GM21423 (cell line): ENCODE measurements at regions not wholly inside any gene's neighbourhood (a gene's known extent, or its start where the extent isn't known, plus 50 kb on each side); places are given as distances from the start of the nearest gene placed in this dataset.

Experiments
- ATAC-seq: cut with Tn5 transposase; IDR thresholded peaks from one replicate; pipeline ENCODE4 v1.9.1; 2021; ENCODE audit warnings: mild to moderate bottlenecking, moderate library complexity; ENCODE audit not compliant: unreplicated experiment

GRCh38 chr20:60599381-60599780 lies 641.2 kb downstream of the CDH26 start:
- no peak for ATAC-seq

GRCh38 chr20:60600036-60600435 lies 641.8 kb downstream of the CDH26 start:
- ATAC-seq, result no peak

GRCh38 chr20:60624066-60624465 lies 628.0 kb upstream of the CDH4 start:
- ATAC-seq, result no peak

- ATAC-seq, result no peak
Observed at GRCh38 chr20:60627751-60628565, 624.1 kb upstream of the CDH4 start.

GRCh38 chr20:60628749-60629148 lies 623.3 kb upstream of the CDH4 start:
- no peak for ATAC-seq

- ATAC-seq, result no peak
Observed at GRCh38 chr20:60629206-60629605, 622.9 kb upstream of the CDH4 start.

- no peak for ATAC-seq
Observed at GRCh38 chr20:60630609-60631008, 621.5 kb upstream of the CDH4 start.

GRCh38 chr20:60631585-60632287 lies 620.3 kb upstream of the CDH4 start:
- no peak for ATAC-seq

- ATAC-seq, result no peak
Observed at GRCh38 chr20:60632391-60633262, 619.4 kb upstream of the CDH4 start.

GRCh38 chr20:60634491-60635172 lies 617.4 kb upstream of the CDH4 start:
- ATAC-seq, result no peak

GRCh38 chr20:60636417-60636816 lies 615.6 kb upstream of the CDH4 start:
- no peak for ATAC-seq

GRCh38 chr20:60637801-60638200 lies 614.3 kb upstream of the CDH4 start:
- no peak for ATAC-seq

GRCh38 chr20:60638430-60639098 lies 613.5 kb upstream of the CDH4 start:
- ATAC-seq, result no peak

GRCh38 chr20:60641879-60642447 lies 610.1 kb upstream of the CDH4 start:
- no peak for ATAC-seq

- no peak for ATAC-seq
Observed at GRCh38 chr20:60642541-60642940, 609.5 kb upstream of the CDH4 start.

GRCh38 chr20:60648556-60648955 lies 603.5 kb upstream of the CDH4 start:
- ATAC-seq, result no peak

- no peak for ATAC-seq
Observed at GRCh38 chr20:60649541-60649940, 602.5 kb upstream of the CDH4 start.

GRCh38 chr20:60650087-60650486 lies 602.0 kb upstream of the CDH4 start:
- no peak for ATAC-seq

- no peak for ATAC-seq
Observed at GRCh38 chr20:60652046-60652445, 600.0 kb upstream of the CDH4 start.

- ATAC-seq, result no peak
Observed at GRCh38 chr20:60652615-60653014, 599.4 kb upstream of the CDH4 start.
